ENCODE measurements at regions not wholly inside any gene's neighbourhood (a gene's known extent, or its start where the extent isn't known, plus 50 kb on each side); places are given as distances from the start of the nearest gene placed in this dataset.

GRCh38 chr20:40451552-40451951, 237.5 kb downstream of the MAFB start:
- no CpG with 5 or more reads among the region's 1 CpG for WGBS (ENCODE audit: insufficient coverage)
- H3K27me3 ChIP-seq (ENCODE audit: control insufficient read depth, insufficient read depth, low read length), result peaks cover 3% of the 10 kb centered on the region
- H3K9me3 ChIP-seq (ENCODE audit: control insufficient read depth, insufficient read depth, low read length), result no peaks in the 10 kb centered on the region
- no peaks in the 10 kb centered on the region for H3K4me1 ChIP-seq (ENCODE audit: control insufficient read depth, insufficient read depth, low read length)
- no peak overlapping the region for H3K27ac ChIP-seq (ENCODE audit: low read depth, low read length)
- H3K4me3 ChIP-seq (ENCODE audit: low read depth, low read length), result no peak overlapping the region
- no peaks in the 10 kb centered on the region for H3K36me3 ChIP-seq (ENCODE audit: control insufficient read depth, insufficient read depth, low read length)
- DNase-seq (ENCODE audit: low read depth in 4 of 6, low spot score in 6 of 6), result no peak

GRCh38 chr20:40449974-40450616, 238.9 kb downstream of the MAFB start:
- H3K9me3 ChIP-seq (ENCODE audit: control insufficient read depth, insufficient read depth, low read length), result no peaks in the 10 kb centered on the region
- H3K4me1 ChIP-seq (ENCODE audit: control insufficient read depth, insufficient read depth, low read length), result no peaks in the 10 kb centered on the region
- WGBS (ENCODE audit: insufficient coverage), result 65% methylated on average over 2 of the region's 4 CpGs
- no peak overlapping the region for H3K27ac ChIP-seq (ENCODE audit: low read depth, low read length)
- no peak overlapping the region for H3K4me3 ChIP-seq (ENCODE audit: low read depth, low read length)
- no peaks in the 10 kb centered on the region for H3K36me3 ChIP-seq (ENCODE audit: control insufficient read depth, insufficient read depth, low read length)
- no peak for DNase-seq (ENCODE audit: low read depth in 4 of 6, low spot score in 6 of 6)
- H3K27me3 ChIP-seq (ENCODE audit: control insufficient read depth, insufficient read depth, low read length), result peaks cover 3% of the 10 kb centered on the region

- H3K27ac ChIP-seq (ENCODE audit: low read depth, low read length), result no peak overlapping the region
- WGBS (ENCODE audit: insufficient coverage), result 92% methylated on average over 2 of the region's 2 CpGs
- H3K27me3 ChIP-seq (ENCODE audit: control insufficient read depth, insufficient read depth, low read length), result peaks cover 3% of the 10 kb centered on the region
- H3K36me3 ChIP-seq (ENCODE audit: control insufficient read depth, insufficient read depth, low read length), result no peaks in the 10 kb centered on the region
- no peaks in the 10 kb centered on the region for H3K4me1 ChIP-seq (ENCODE audit: control insufficient read depth, insufficient read depth, low read length)
- no peak for DNase-seq (ENCODE audit: low read depth in 4 of 6, low spot score in 6 of 6)
- H3K4me3 ChIP-seq (ENCODE audit: low read depth, low read length), result no peak overlapping the region
- no peaks in the 10 kb centered on the region for H3K9me3 ChIP-seq (ENCODE audit: control insufficient read depth, insufficient read depth, low read length)
Measured at GRCh38 chr20:40449144-40449690, 239.8 kb downstream of the MAFB start.

GRCh38 chr20:40446888-40447287, 242.1 kb downstream of the MAFB start:
- peaks cover 3% of the 10 kb centered on the region for H3K27me3 ChIP-seq (ENCODE audit: control insufficient read depth, insufficient read depth, low read length)
- no peaks in the 10 kb centered on the region for H3K9me3 ChIP-seq (ENCODE audit: control insufficient read depth, insufficient read depth, low read length)
- peaks cover 7% of the 10 kb centered on the region for H3K4me1 ChIP-seq (ENCODE audit: control insufficient read depth, insufficient read depth, low read length)
- H3K4me3 ChIP-seq (ENCODE audit: low read depth, low read length), result no peak overlapping the region
- no peak overlapping the region for H3K27ac ChIP-seq (ENCODE audit: low read depth, low read length)
- WGBS (ENCODE audit: insufficient coverage), result 85% methylated on average over 2 of the region's 2 CpGs
- DNase-seq (ENCODE audit: low read depth in 4 of 6, low spot score in 6 of 6), result no peak
- no peaks in the 10 kb centered on the region for H3K36me3 ChIP-seq (ENCODE audit: control insufficient read depth, insufficient read depth, low read length)

- peaks cover 7% of the 10 kb centered on the region for H3K4me1 ChIP-seq (ENCODE audit: control insufficient read depth, insufficient read depth, low read length)
- no peaks in the 10 kb centered on the region for H3K36me3 ChIP-seq (ENCODE audit: control insufficient read depth, insufficient read depth, low read length)
- WGBS (ENCODE audit: insufficient coverage), result 80% methylated on average over 1 of the region's 8 CpGs
- peaks cover 3% of the 10 kb centered on the region for H3K27me3 ChIP-seq (ENCODE audit: control insufficient read depth, insufficient read depth, low read length)
- H3K4me3 ChIP-seq (ENCODE audit: low read depth, low read length), result no peak overlapping the region
- no peaks in the 10 kb centered on the region for H3K9me3 ChIP-seq (ENCODE audit: control insufficient read depth, insufficient read depth, low read length)
- H3K27ac ChIP-seq (ENCODE audit: low read depth, low read length), result no peak overlapping the region
- DNase-seq (ENCODE audit: low read depth in 4 of 6, low spot score in 6 of 6), result peak in 2 of 6 donors; percentile 5 to 86
Measured at GRCh38 chr20:40444516-40444915, 244.5 kb downstream of the MAFB start.

- no peak for DNase-seq (ENCODE audit: low read depth in 4 of 6, low spot score in 6 of 6)
- H3K4me1 ChIP-seq (ENCODE audit: control insufficient read depth, insufficient read depth, low read length), result peaks cover 7% of the 10 kb centered on the region
- H3K27ac ChIP-seq (ENCODE audit: low read depth, low read length), result no peak overlapping the region
- WGBS (ENCODE audit: insufficient coverage), result 77% methylated on average over 4 of the region's 5 CpGs
- peaks cover 3% of the 10 kb centered on the region for H3K27me3 ChIP-seq (ENCODE audit: control insufficient read depth, insufficient read depth, low read length)
- no peak overlapping the region for H3K4me3 ChIP-seq (ENCODE audit: low read depth, low read length)
- no peaks in the 10 kb centered on the region for H3K9me3 ChIP-seq (ENCODE audit: control insufficient read depth, insufficient read depth, low read length)
- no peaks in the 10 kb centered on the region for H3K36me3 ChIP-seq (ENCODE audit: control insufficient read depth, insufficient read depth, low read length)
Measured at GRCh38 chr20:40443753-40444152, 245.3 kb downstream of the MAFB start.

- Histone ChIP-seq H3K27me3 (ENCODE audit: control insufficient read depth, insufficient read depth, low read length) (peaks cover 3% of the 10 kb centered on the region), H3K4me3 (ENCODE audit: low read depth, low read length) (no peak overlapping the region), H3K4me1 (ENCODE audit: control insufficient read depth, insufficient read depth, low read length) (peaks cover 7% of the 10 kb centered on the region), H3K27ac (ENCODE audit: low read depth, low read length) (no peak overlapping the region), H3K9me3 (ENCODE audit: control insufficient read depth, insufficient read depth, low read length) (no peaks in the 10 kb centered on the region), H3K36me3 (ENCODE audit: control insufficient read depth, insufficient read depth, low read length) (no peaks in the 10 kb centered on the region)
- DNase-seq (ENCODE audit: low read depth in 4 of 6, low spot score in 6 of 6), result peak in 2 of 6 donors; percentile 15 to 50
- WGBS (ENCODE audit: insufficient coverage), result 58% methylated on average over 7 of the region's 8 CpGs
Measured at GRCh38 chr20:40442181-40442963, 246.7 kb downstream of the MAFB start.

GRCh38 chr20:40441771-40442170, 247.3 kb downstream of the MAFB start:
- no peaks in the 10 kb centered on the region for H3K9me3 ChIP-seq (ENCODE audit: control insufficient read depth, insufficient read depth, low read length)
- H3K4me1 ChIP-seq (ENCODE audit: control insufficient read depth, insufficient read depth, low read length), result peaks cover 7% of the 10 kb centered on the region
- DNase-seq (ENCODE audit: low read depth in 4 of 6, low spot score in 6 of 6), result no peak
- no peak overlapping the region for H3K27ac ChIP-seq (ENCODE audit: low read depth, low read length)
- no peak overlapping the region for H3K4me3 ChIP-seq (ENCODE audit: low read depth, low read length)
- H3K27me3 ChIP-seq (ENCODE audit: control insufficient read depth, insufficient read depth, low read length), result no peaks in the 10 kb centered on the region
- 55% methylated on average over 1 of the region's 3 CpGs for WGBS (ENCODE audit: insufficient coverage)
- no peaks in the 10 kb centered on the region for H3K36me3 ChIP-seq (ENCODE audit: control insufficient read depth, insufficient read depth, low read length)

- 87% methylated on average over 5 of the region's 8 CpGs for WGBS (ENCODE audit: insufficient coverage)
- H3K27ac ChIP-seq (ENCODE audit: low read depth, low read length), result no peak overlapping the region
- peaks cover 5% of the 10 kb centered on the region for H3K4me1 ChIP-seq (ENCODE audit: control insufficient read depth, insufficient read depth, low read length)
- H3K36me3 ChIP-seq (ENCODE audit: control insufficient read depth, insufficient read depth, low read length), result no peaks in the 10 kb centered on the region
- DNase-seq (ENCODE audit: low read depth in 4 of 6, low spot score in 6 of 6), result no peak
- H3K9me3 ChIP-seq (ENCODE audit: control insufficient read depth, insufficient read depth, low read length), result no peaks in the 10 kb centered on the region
- no peak overlapping the region for H3K4me3 ChIP-seq (ENCODE audit: low read depth, low read length)
- no peaks in the 10 kb centered on the region for H3K27me3 ChIP-seq (ENCODE audit: control insufficient read depth, insufficient read depth, low read length)
Measured at GRCh38 chr20:40438161-40438830, 250.7 kb downstream of the MAFB start.
